AML-193 (cell line): ENCODE measurements at regions not wholly inside any gene's neighbourhood (a gene's known extent, or its start where the extent isn't known, plus 50 kb on each side); places are given as distances from the start of the nearest gene placed in this dataset.
A peak's percentile ranks its signal among the peaks of the same experiment; 100 is the strongest.

ENCODE experiments used
- DNase-seq, 2 experiments: peaks; one replicate each; lab custom pipeline; 2025; lab: John Stamatoyannopoulos, UW

DNA sequence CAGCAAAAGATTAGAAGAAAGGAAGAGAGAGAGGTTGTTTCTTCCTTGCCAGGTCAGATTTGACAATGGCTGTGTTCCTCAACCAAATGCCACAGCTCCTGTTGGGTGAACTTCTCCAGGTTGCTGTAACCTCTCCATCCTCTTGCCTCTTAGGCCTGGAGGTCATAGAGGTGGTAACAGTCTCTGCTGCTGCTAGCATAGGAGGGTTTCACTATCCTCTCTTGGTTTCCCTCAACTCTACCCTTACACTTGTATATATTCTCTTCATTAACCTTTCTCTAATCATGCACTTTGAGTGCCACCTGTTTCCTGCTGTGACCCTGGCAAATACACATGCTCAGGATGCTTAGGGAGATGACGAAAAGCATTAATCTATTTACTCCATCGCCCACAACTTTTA is 67.7 kb upstream of the HIF1A start:
- no peak for DNase-seq

DNA sequence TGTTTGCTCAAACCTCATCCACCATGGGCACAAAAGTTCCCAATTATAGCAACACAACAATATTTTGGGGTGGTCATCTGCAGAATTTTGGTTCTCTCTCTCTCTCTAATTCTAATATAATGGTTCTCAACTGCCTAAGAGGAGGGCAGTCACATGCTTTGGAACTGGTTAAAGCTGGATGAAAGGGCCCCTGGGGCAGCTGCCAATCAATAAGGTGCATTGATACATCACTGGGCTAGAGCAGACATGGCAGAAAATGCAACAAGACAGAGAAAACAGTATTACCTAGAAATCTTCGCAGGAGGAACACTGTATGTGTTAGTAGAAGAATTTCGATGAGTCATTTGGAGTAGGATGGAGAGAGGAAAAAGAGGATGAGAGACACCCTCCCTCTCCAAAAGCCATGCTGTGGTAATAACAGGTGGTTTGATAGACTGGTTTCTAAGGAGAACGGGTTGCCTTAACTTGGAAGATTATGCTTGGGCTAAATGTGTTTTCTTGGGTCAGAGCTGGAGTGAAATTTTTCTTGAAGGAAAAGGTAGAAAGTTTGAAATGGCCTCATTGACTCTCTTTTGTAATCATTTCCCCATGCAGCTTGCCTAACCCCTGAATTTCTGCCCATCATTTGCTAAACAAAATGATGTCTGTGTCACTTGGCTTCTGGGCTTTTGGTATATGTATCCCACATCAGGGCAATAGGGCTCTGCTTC is 67.1 kb upstream of the HIF1A start:
- DNase-seq, result no peak

DNA sequence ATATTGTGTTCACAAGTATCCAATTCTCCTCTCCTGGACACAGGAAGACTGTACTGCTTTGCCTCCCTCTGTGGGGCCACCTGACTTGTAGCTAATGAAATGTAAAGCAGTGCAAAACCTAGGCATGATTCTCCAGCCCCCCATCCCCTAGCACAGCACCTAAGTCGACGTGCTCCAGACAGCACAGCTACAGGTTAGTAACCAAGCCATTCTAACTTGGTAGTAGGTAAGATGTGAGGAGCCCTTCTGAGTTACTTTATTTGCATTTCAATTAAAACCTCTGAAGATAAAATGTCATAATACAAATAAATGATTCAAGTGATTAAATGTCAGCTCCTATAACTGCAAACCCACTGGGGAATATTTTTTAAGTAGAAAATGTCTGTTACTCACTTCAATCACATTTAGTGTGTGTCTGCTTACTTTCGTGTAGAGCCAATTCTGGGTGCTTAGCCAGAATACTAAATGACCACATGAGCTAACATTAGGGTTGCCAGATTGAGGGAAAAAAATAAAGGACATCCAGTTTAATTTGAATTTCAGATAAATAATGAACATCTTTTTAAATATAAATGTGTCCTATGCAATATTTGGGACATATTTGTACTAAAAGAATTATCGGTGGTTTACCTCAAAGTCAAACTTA is 64.8 kb upstream of the HIF1A start:
- no peak for DNase-seq

GRCh38 chr14:61631045-61631687 is 64.1 kb upstream of the HIF1A start:
- DNase-seq, result no peak

GRCh38 chr14:61632401-61632800 is 62.9 kb upstream of the HIF1A start:
- DNase-seq, result no peak

GRCh38 chr14:61632807-61633206 is 62.5 kb upstream of the HIF1A start:
- DNase-seq, result no peak

GRCh38 chr14:61636291-61636690 is 59.0 kb upstream of the HIF1A start:
- no peak for DNase-seq

DNA sequence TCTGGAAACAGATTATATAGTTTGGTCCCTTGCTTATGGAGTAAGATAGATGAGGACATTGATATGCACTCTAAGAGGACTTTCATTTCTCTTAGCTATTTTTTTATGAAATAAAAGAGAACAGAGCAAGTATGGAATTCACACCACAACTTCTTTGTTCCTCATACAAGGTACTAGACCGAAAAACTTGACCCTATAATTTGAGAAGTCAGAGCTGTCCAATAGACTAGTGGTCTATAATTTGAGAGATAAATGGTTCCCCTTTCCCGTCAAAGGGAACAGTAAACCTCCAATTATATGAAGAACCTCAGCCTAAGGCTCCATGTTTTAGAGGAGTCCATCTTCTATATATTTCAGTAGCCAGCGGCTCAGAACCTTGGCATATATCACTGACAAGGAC is 58.5 kb upstream of the HIF1A start:
- DNase-seq, result no peak

DNA sequence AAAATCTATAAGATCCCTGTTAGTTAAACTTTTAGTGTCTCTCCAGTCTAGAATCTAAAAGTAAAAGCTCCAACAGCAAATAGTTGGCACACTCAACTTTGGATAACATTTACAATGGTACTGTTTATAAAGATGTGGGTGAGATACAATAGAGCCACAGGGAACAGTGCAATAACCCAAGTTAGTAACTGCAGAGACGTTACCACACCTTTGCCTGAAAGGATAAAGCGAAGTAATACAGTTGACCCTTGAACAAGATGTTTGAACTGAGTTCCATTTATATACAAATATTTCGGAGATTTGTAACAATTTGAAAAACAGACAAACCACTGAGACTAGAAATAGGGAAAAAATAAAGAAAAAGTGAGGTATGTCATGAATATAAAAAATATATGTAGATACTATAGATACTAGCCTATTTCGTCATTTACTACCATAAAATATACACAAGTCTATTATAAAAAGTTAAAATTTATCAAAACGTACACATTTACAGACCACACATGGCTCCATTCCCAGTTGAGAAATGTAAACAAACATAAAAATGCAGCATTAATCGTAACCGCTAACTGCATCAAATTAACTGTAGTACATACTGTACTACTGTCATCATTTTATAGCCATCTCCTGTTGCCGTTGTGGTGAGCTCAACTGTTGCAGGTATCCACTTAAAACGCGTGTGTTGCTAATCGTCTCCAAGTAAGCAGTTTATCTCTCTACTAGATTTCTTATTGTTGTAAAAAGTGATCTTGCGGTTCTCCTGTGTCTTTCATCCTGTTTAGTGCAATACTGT is 56.5 kb upstream of the HIF1A start:
- no peak for DNase-seq

GRCh38 chr14:61640158-61641136 is 54.9 kb upstream of the HIF1A start:
- DNase-seq, result no peak

DNA sequence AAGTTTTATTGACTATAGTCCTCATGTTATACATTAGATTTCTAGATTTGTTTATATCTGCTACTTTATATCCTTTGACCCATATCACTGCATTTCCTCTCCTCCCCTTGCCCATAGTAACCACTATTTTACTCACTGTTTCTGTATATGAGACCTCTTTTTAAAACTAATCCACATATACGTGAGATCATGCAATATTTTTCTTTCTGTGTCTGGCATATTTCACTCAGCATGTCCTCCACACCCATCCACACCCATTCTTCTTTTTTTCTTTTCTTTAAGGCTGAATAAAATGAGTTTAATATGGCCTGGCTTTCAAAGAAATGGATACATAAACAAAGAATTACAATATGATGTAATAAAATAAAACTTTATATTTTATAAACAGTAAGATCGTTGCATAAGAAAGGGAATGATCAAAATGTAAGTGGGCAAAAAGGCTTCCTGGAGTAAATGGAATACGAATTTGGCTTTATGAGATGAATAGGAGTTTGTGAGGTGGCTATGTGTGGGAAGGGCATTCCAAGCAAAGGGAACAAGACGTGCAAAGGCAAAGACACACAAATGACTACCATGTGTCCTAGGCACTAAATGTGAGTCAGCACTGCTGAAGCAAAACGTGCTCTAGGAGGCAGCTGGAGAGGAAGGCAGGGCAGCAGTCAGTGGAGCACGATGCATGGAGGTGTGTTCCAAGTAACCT is 53.2 kb upstream of the HIF1A start:
- no peak for DNase-seq

- no peak for DNase-seq
Observed at GRCh38 chr14:61642614-61642982, 52.7 kb upstream of the HIF1A start.

DNA sequence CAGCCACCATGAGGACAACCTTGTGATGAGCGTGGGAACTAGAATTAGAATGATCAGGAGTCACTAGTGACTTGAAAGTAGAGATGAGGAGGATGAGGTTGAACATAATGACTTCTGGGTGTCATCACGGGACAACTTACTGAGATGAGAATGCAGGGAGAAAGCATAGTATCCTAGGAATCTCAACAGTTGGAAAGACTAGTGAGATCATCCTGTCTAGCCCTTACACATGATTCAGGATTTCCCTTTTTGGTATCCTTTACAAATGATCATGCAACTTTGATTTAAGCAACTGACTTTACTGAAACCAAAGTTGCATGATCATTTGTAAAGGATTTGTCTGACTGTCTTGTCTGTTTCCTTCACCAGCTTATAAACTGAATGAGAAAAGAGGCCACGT is 51.8 kb upstream of the HIF1A start:
- DNase-seq, result no peak

GRCh38 chr14:61644175-61644574 is 51.1 kb upstream of the HIF1A start:
- DNase-seq, result peak in 1 of 2 experiments; percentile 16

GRCh38 chr14:61644834-61645233 is 50.5 kb upstream of the HIF1A start:
- no peak for DNase-seq

GRCh38 chr14:61645247-61645646 is 50.1 kb upstream of the HIF1A start:
- no peak for DNase-seq
